Naive thymus-derived CD8-positive, alpha-beta T cell (primary cell): ENCODE measurements at regions not wholly inside any gene's neighbourhood (a gene's known extent, or its start where the extent isn't known, plus 50 kb on each side); places are given as distances from the start of the nearest gene placed in this dataset.
"Not testable (repeated sequence)": the region's sequence is repeated elsewhere in the genome, so short reads cannot be mapped to it uniquely, and the experiment has no call there.

Experiments
- ATAC-seq, 2 donors: fragments of 150-1000 bp; cut with Tn5 transposase in 1 of 2; sonication (Bioruptor Pico), chemical (Tn5 transposase) in 1 of 2; 1 replicate in 1 of 2; 2 replicates in 1 of 2; pipeline ENCODE4 v1.10.0; 2021; ENCODE audit warnings: mild to moderate bottlenecking in 2 of 2, moderate library complexity in 2 of 2
- POLR2A ChIA-PET: fragments of 350-600 bp; sonication (Branson Sonifier 250); formaldehyde crosslinking; loops from one replicate; lab custom pipeline; 2021; ENCODE audit warnings: antibody characterized with exemption; lab: Charles Lee
- DNase-seq, 10 donors: peaks; one replicate each; pipeline versions ENCODE4 v3.0.0 to v3.0.0-alpha.2; 2020 to 2022
- H3K27ac Mint-ChIP-seq, 10 donors: one replicate each; pipeline ENCODE4 v1.8.0; 2020 to 2022; ENCODE audit warnings: mild to moderate bottlenecking in 10 of 10, mixed read lengths in 10 of 10, moderate library complexity in 4 of 10, inconsistent platforms in 1 of 10
- H3K27me3 Mint-ChIP-seq, 5 donors: one replicate each; pipeline ENCODE4 v1.8.0; 2021 to 2022; ENCODE audit warnings: mixed read lengths in 5 of 5
- H3K36me3 Mint-ChIP-seq, 3 donors: one replicate each; pipeline ENCODE4 v1.8.0; 2020 to 2022; ENCODE audit warnings: mixed read lengths in 3 of 3, mild to moderate bottlenecking in 2 of 3, inconsistent platforms in 1 of 3
- H3K4me1 Mint-ChIP-seq, 4 donors: one replicate each; pipeline ENCODE4 v1.8.0; 2021 to 2022; ENCODE audit warnings: mixed read lengths in 4 of 4
- H3K4me3 Mint-ChIP-seq, 10 donors: one replicate each; pipeline ENCODE4 v1.8.0; 2020 to 2022; ENCODE audit warnings: mild to moderate bottlenecking in 10 of 10, mixed read lengths in 10 of 10, moderate library complexity in 6 of 10, inconsistent platforms in 1 of 10
- H3K9me3 Mint-ChIP-seq, 9 donors: one replicate each; pipeline ENCODE4 v1.8.0; 2020 to 2022; ENCODE audit warnings: mixed read lengths in 9 of 9, mild to moderate bottlenecking in 3 of 9, inconsistent platforms in 1 of 9, moderate library complexity in 1 of 9

GRCh38 chr4:8963533-8963932, 91.9 kb upstream of the HMX1 start:
- peak overlapping the region in 3 of 10 donors; percentile 27 to 41 (median 30) for H3K4me3 Mint-ChIP-seq
- ATAC-seq, H3K4me1 Mint-ChIP-seq, POLR2A ChIA-PET, H3K9me3 Mint-ChIP-seq, H3K36me3 Mint-ChIP-seq, DNase-seq, H3K27ac Mint-ChIP-seq: not testable (repeated sequence)
- H3K27me3 Mint-ChIP-seq: peaks cover 8 to 43% (median 22%) of the 10 kb centered on the region in 5 donors

GRCh38 chr4:8961343-8961742, 89.7 kb upstream of the HMX1 start:
- ATAC-seq, H3K4me3 Mint-ChIP-seq, H3K9me3 Mint-ChIP-seq, POLR2A ChIA-PET, H3K4me1 Mint-ChIP-seq, H3K27ac Mint-ChIP-seq, H3K36me3 Mint-ChIP-seq: not testable (repeated sequence)
- peaks cover 13 to 47% (median 32%) of the 10 kb centered on the region in 5 donors for H3K27me3 Mint-ChIP-seq
- DNase-seq: peak in 5 of 10 donors; percentile 3 to 28 (median 15)

DNA sequence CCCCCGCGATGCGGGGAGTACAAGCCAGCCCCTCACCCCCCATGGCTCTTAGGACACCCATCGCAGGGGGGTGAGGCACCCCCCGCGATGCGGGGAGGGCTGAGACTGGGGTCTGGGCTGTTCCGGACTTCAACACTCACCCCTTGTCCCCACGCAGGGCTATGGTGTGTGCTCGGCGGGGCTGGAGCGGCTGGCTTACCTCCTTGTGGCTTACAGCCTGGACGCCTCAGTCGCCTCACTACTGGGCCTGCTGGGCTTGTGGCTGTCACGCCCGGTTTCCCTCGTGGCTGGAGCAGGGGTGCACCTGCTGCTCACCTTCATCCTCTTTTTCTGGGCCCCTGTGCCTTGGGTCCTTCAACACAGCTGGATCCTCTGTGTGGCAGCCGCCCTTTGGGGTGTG, 87.8 kb upstream of the HMX1 start:
- POLR2A ChIA-PET, H3K36me3 Mint-ChIP-seq, H3K9me3 Mint-ChIP-seq, DNase-seq, H3K27ac Mint-ChIP-seq, H3K4me1 Mint-ChIP-seq, H3K4me3 Mint-ChIP-seq, ATAC-seq: not testable (repeated sequence)
- H3K27me3 Mint-ChIP-seq: peaks cover 13 to 37% (median 30%) of the 10 kb centered on the region in 5 donors

GRCh38 chr4:8954001-8954400, 82.4 kb upstream of the HMX1 start:
- DNase-seq, H3K4me1 Mint-ChIP-seq, H3K27ac Mint-ChIP-seq, H3K4me3 Mint-ChIP-seq, H3K9me3 Mint-ChIP-seq, H3K36me3 Mint-ChIP-seq, ATAC-seq, POLR2A ChIA-PET: not testable (repeated sequence)
- H3K27me3 Mint-ChIP-seq: peaks cover 7 to 32% (median 9%) of the 10 kb centered on the region in 5 donors

DNA sequence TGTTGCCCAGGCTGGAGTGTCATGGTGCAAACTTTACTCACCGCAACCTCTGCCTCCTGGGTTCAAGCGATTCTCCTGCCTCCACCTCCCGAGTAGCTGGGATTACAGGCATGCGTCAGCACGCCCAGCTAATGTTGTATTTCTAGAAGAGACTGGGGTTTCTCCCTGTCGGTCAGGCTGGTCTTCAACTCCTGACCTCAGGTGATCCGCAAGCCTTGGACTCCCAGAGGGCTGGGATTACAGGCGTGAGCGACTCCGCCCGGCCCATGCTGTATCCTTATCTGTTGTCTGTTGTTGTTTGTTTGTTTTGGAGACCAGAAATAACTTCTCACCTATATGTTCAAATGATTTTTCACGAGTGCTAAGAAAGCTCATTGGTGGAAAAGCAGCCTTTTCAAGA, 81.2 kb upstream of the HMX1 start:
- H3K27me3 Mint-ChIP-seq: peaks cover 0 to 24% (median 3%) of the 10 kb centered on the region in 5 donors
- POLR2A ChIA-PET, H3K4me1 Mint-ChIP-seq, H3K27ac Mint-ChIP-seq, DNase-seq, H3K36me3 Mint-ChIP-seq, H3K4me3 Mint-ChIP-seq, ATAC-seq, H3K9me3 Mint-ChIP-seq: not testable (repeated sequence)

DNA sequence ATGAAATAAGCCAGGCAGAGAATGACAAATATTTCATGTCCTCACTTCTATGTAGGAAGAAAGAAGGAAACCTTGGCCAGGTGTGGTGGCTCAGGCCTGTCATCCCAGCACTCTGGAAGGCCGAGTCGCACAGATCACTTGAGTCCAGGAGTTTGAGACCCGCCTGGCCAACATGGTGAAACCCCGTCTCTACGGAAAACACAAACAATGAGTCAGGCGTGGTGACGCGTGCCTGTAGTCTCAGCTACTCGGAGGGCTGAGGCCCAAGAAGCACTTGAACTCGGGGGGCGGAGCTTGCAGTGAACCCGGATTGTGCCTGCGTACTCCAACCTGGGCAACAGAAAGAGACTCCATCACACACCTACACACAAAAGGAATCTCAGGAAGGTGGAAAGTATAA, 80.5 kb upstream of the HMX1 start:
- H3K27me3 Mint-ChIP-seq: peaks cover 0 to 22% (median 3%) of the 10 kb centered on the region in 5 donors
- POLR2A ChIA-PET, H3K9me3 Mint-ChIP-seq, H3K27ac Mint-ChIP-seq, H3K36me3 Mint-ChIP-seq, H3K4me1 Mint-ChIP-seq, H3K4me3 Mint-ChIP-seq, ATAC-seq, DNase-seq: not testable (repeated sequence)

GRCh38 chr4:8945506-8945905, 73.9 kb upstream of the HMX1 start:
- DNase-seq, H3K9me3 Mint-ChIP-seq, POLR2A ChIA-PET, H3K36me3 Mint-ChIP-seq, ATAC-seq, H3K27ac Mint-ChIP-seq, H3K4me1 Mint-ChIP-seq, H3K4me3 Mint-ChIP-seq: not testable (repeated sequence)
- H3K27me3 Mint-ChIP-seq: peaks cover 0 to 23% (median 3%) of the 10 kb centered on the region in 5 donors

GRCh38 chr4:8943367-8943766, 71.7 kb upstream of the HMX1 start:
- peaks cover 0 to 18% (median 6%) of the 10 kb centered on the region in 5 donors for H3K27me3 Mint-ChIP-seq
- H3K4me3 Mint-ChIP-seq, H3K4me1 Mint-ChIP-seq, DNase-seq, ATAC-seq, H3K36me3 Mint-ChIP-seq, H3K9me3 Mint-ChIP-seq, H3K27ac Mint-ChIP-seq, POLR2A ChIA-PET: not testable (repeated sequence)

DNA sequence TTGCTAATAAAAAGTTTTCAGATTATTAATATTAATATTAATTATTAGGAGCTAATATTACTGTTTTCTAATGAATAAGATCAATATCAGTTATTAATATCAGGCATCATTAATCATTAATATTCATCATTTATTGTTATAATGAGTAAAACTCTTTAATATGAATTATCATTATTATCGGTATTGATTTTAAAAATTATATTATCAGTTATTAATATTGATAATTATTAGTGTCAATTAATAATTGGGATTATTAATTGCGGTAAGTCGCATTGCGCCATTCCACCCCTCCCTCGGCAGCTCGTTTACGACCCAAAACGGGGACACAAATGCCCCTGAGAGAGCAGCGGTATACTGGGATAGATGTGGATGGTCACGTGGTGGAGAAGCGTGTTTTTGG, 70.4 kb upstream of the HMX1 start:
- H3K4me1 Mint-ChIP-seq, H3K4me3 Mint-ChIP-seq, DNase-seq, H3K9me3 Mint-ChIP-seq, H3K36me3 Mint-ChIP-seq, ATAC-seq, H3K27ac Mint-ChIP-seq, POLR2A ChIA-PET: not testable (repeated sequence)
- H3K27me3 Mint-ChIP-seq: peaks cover 0 to 22% (median 6%) of the 10 kb centered on the region in 5 donors

DNA sequence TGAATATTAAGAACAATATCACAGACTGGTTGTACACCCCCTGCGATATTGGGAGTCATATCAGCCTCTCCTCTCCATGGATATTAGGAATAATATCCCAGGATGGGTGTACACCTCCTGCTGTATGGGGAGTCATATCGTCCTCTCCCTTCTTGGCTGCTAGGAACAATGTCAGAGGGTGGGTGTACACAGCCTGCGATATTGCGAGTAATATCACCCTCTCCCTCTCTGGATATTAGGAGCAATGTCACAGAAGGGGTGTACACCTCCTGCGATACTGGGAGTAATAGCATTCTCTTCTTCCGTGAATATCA, 69.8 kb upstream of the HMX1 start:
- H3K4me3 Mint-ChIP-seq, DNase-seq, H3K9me3 Mint-ChIP-seq, H3K27ac Mint-ChIP-seq, ATAC-seq, POLR2A ChIA-PET, H3K36me3 Mint-ChIP-seq, H3K4me1 Mint-ChIP-seq: not testable (repeated sequence)
- peaks cover 0 to 22% (median 6%) of the 10 kb centered on the region in 5 donors for H3K27me3 Mint-ChIP-seq

DNA sequence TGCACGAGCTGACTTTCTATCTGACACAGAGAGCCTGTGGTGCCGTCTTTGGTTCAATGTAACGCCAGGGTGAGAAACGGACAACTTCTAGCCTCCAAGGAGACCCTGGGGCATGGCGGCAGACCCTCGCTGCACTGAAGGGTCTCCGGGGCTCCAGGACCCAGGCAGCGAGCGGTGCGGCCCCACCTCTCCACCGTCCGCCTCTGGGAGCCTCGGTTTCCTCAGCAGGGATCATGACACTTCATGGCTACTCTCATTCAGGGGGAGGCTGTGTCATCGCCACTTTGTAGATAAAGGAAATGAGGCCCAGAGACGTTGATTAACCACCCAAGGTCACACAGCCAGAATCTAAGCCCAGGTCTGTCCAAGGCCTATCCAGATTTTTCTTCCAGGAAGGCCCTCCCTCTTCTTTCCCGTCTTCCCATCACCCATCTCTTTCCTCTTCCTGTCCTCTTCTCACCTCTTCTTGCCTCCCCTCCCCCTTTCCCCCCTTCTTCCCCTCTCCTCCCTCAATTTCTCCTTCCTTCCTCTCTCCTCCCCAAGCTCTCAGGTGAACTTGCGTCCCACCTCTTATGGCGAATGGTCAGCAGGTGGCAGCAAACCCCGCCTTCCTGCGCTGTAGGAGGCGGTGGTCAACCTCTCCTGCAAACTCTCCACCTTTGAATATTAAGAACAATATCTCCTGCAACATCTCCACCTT, 69.3 kb upstream of the HMX1 start:
- ATAC-seq (no peak), DNase-seq (no peak)
- peak overlapping the region in 2 of 10 donors; percentile 43 to 51 for H3K27ac Mint-ChIP-seq
- H3K4me3 Mint-ChIP-seq: no peak overlapping the region
- peaks cover 0 to 22% (median 6%) of the 10 kb centered on the region in 5 donors for H3K27me3 Mint-ChIP-seq
- POLR2A ChIA-PET: no interaction called here
- no peaks in the 10 kb centered on the region for H3K4me1 Mint-ChIP-seq
- no peaks in the 10 kb centered on the region for H3K36me3 Mint-ChIP-seq
- H3K9me3 Mint-ChIP-seq: no peaks in the 10 kb centered on the region

DNA sequence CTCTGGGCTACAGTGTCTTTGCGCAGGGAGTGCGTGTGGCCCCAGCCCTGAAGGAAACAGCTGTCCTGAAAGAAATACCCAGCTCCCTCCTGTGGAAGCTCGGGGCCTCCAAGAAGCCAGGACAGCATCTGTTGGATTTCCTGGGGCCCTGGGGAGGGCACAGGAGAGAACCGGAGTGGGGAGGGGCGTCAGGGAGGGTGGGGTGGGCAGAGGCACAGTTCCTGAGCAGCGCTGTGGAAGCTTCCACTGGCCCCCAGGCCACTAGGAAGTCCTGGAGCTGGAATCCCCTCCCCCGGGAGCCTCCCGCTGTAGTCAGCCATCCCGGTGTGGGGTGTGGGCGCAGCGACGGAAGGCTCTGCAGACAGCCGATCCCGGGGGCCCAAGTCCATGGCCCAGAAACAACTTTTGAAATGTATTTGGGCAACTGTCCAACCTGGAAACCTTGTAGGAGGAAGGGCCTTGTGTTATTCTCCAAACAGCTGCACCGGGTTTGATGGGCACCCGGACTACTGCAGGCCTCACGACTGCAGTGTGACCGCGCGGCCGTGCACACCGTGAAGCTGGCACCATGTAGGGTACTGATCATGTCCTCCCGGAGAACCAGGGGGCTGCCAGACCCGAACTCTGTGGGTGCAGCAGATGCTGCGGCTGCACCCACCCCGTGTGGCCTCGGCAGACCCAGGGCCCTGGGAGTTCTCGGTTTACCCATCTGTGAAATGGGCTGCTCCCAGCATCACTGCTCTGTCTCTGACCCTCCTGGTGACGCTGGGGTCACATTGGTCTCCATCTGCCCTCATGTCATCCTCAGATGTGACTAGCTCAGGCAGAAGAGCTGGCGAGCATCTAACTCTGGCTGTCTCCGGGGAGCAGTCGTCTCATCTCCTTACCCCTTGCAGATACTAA, 68.5 kb upstream of the HMX1 start:
- no peak overlapping the region for H3K4me3 Mint-ChIP-seq
- H3K36me3 Mint-ChIP-seq: no peaks in the 10 kb centered on the region
- H3K27ac Mint-ChIP-seq: no peak overlapping the region
- no peaks in the 10 kb centered on the region for H3K4me1 Mint-ChIP-seq
- no peak for DNase-seq
- peaks cover 0 to 22% (median 6%) of the 10 kb centered on the region in 5 donors for H3K27me3 Mint-ChIP-seq
- ATAC-seq: no peak
- H3K9me3 Mint-ChIP-seq: peaks cover 0 to 4% (median 0%) of the 10 kb centered on the region in 9 donors
- POLR2A ChIA-PET: no interaction called here

GRCh38 chr4:8939160-8939839, 67.7 kb upstream of the HMX1 start:
- POLR2A ChIA-PET: no interaction called here
- no peak overlapping the region for H3K27ac Mint-ChIP-seq
- H3K36me3 Mint-ChIP-seq: no peaks in the 10 kb centered on the region
- H3K4me1 Mint-ChIP-seq: no peaks in the 10 kb centered on the region
- no peak for ATAC-seq
- H3K4me3 Mint-ChIP-seq: no peak overlapping the region
- peaks cover 0 to 22% (median 6%) of the 10 kb centered on the region in 5 donors for H3K27me3 Mint-ChIP-seq
- H3K9me3 Mint-ChIP-seq: peaks cover 0 to 8% (median 3%) of the 10 kb centered on the region in 9 donors
- no peak for DNase-seq
